CD4-positive, alpha-beta T cell treated with Interferon gamma for 1 hour (primary cell): ENCODE measurements at regions not wholly inside any gene's neighbourhood (a gene's known extent, or its start where the extent isn't known, plus 50 kb on each side); places are given as distances from the start of the nearest gene placed in this dataset.

Experiments used
- DNase-seq: peaks from one replicate; pipeline ENCODE4 v3.0.0-alpha.2; 2020

- DNase-seq: no peak
Measured at GRCh38 chr20:11267762-11268335, 594.0 kb upstream of the JAG1 start.

GRCh38 chr20:11270566-11270965, 596.8 kb upstream of the JAG1 start:
- DNase-seq: no peak

GRCh38 chr20:11271319-11271718, 597.5 kb upstream of the JAG1 start:
- no peak for DNase-seq

GRCh38 chr20:11271920-11272594, 598.3 kb upstream of the JAG1 start:
- DNase-seq: no peak

GRCh38 chr20:11274141-11274594, 600.4 kb upstream of the JAG1 start:
- DNase-seq: no peak

- no peak for DNase-seq
Measured at GRCh38 chr20:11275740-11276139, 601.9 kb upstream of the JAG1 start.

GRCh38 chr20:11277170-11277569, 603.4 kb upstream of the JAG1 start:
- DNase-seq: no peak

- no peak for DNase-seq
Measured at GRCh38 chr20:11277858-11278257, 604.1 kb upstream of the JAG1 start.

GRCh38 chr20:11278461-11278860, 604.7 kb upstream of the JAG1 start:
- DNase-seq: no peak

- DNase-seq: no peak
Measured at GRCh38 chr20:11281240-11281639, 607.4 kb upstream of the JAG1 start.

GRCh38 chr20:11281768-11282167, 608.0 kb upstream of the JAG1 start:
- no peak for DNase-seq

GRCh38 chr20:11287126-11287525, 613.3 kb upstream of the JAG1 start:
- DNase-seq: no peak

- no peak for DNase-seq
Measured at GRCh38 chr20:11296221-11296620, 621.5 kb upstream of the BTBD3 start.

GRCh38 chr20:11296951-11297350, 620.7 kb upstream of the BTBD3 start:
- no peak for DNase-seq

GRCh38 chr20:11301699-11302098, 616.0 kb upstream of the BTBD3 start:
- no peak for DNase-seq

GRCh38 chr20:11302436-11302835, 615.3 kb upstream of the BTBD3 start:
- DNase-seq: no peak

GRCh38 chr20:11304795-11305194, 612.9 kb upstream of the BTBD3 start:
- DNase-seq: no peak

- DNase-seq: no peak
Measured at GRCh38 chr20:11305406-11305805, 612.3 kb upstream of the BTBD3 start.

GRCh38 chr20:11311659-11312224, 606.0 kb upstream of the BTBD3 start:
- no peak for DNase-seq

GRCh38 chr20:11315525-11315924, 602.2 kb upstream of the BTBD3 start:
- DNase-seq: no peak

GRCh38 chr20:11316244-11316643, 601.4 kb upstream of the BTBD3 start:
- no peak for DNase-seq

- no peak for DNase-seq
Measured at GRCh38 chr20:11320033-11320432, 597.7 kb upstream of the BTBD3 start.

GRCh38 chr20:11323816-11324215, 593.9 kb upstream of the BTBD3 start:
- DNase-seq: no peak

- DNase-seq: no peak
Measured at GRCh38 chr20:11324990-11325389, 592.7 kb upstream of the BTBD3 start.

- no peak for DNase-seq
Measured at GRCh38 chr20:11328839-11329238, 588.9 kb upstream of the BTBD3 start.
